RWPE1 (cell line): ENCODE measurements at regions not wholly inside any gene's neighbourhood (a gene's known extent, or its start where the extent isn't known, plus 50 kb on each side); places are given as distances from the start of the nearest gene placed in this dataset.
A peak's percentile ranks its signal among the peaks of the same experiment; 100 is the strongest.

Experiments
- CTCF ChIA-PET: fragments of 350-600 bp; sonication (Branson Sonifier 250); formaldehyde crosslinking; extraction: SDS; loops from one replicate; lab custom pipeline; 2021; lab: Yijun Ruan, JAX
- POLR2A ChIA-PET: fragments of 400-600 bp; formaldehyde crosslinking; extraction: SDS; loops from one replicate; lab custom pipeline; 2020; ENCODE audit warnings: antibody characterized with exemption; ENCODE audit not compliant: low non-redundant PET; lab: Yijun Ruan, JAX
- DNase-seq: peaks from one replicate; pipeline ENCODE4 v3.0.0; 2012; ENCODE audit warnings: low spot score
- H3K27ac ChIP-seq: fragments of 450-650 bp; 2 replicates; pipeline ENCODE4 v1.5.1; 2017
- CTCF ChIP-seq: fragments of 450-650 bp; conservative IDR thresholded peaks from 2 replicates; pipeline ENCODE4 v1.5.1; 2017; ENCODE audit warnings: low read depth, mild to moderate bottlenecking

- ChIA-PET POLR2A (no interaction called here), CTCF (no interaction called here)
- TF ChIP-seq CTCF: no peak
- no peak overlapping the region for H3K27ac ChIP-seq
- no peak for DNase-seq
Measured at GRCh38 chr11:80959751-80960150, 1518.9 kb upstream of the TENM4 start.

DNA sequence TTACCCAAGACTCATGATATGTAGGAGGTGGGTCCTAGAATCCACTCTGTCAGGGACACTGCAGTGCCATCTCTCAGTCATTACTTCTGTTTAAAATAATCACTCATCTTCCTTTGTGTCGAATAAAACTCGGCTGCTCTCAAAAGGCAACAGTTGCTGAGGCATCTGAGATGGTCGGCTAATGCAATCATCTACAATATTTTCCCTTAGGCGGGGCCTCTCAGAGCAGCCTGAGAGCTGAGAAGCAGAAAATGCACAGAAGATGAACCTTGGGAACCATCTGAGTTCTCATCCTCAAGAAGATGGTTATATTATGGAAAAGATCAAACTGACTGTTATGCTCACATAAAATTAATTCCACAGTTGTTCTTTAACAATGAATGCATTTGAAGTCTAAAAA, 1518.2 kb upstream of the TENM4 start:
- H3K27ac ChIP-seq: no peak overlapping the region
- ChIA-PET CTCF (no interaction called here), POLR2A (no interaction called here)
- TF ChIP-seq CTCF: no peak
- no peak for DNase-seq

DNA sequence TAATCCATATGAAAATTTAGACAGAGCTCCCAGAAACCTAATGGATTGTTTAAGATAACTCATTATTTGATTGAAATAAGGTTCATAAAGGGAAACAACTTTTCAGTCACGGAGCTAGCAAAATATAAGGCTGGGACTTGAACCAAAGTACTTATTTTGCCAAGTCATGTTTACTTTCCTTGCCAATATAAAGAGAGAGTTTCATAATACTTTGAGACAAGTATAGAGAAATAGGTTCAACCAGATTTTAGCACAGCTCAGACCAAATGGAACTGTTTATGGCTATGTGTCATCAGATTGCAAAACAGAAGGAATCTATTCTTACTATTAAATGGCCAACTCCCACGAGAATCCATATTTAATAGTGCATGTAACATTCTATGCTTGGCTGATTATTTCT, 1517.5 kb upstream of the TENM4 start:
- ChIA-PET POLR2A (no interaction called here), CTCF (no interaction called here)
- TF ChIP-seq CTCF: no peak
- H3K27ac ChIP-seq: no peak overlapping the region
- DNase-seq: peak; percentile 58

GRCh38 chr11:80955588-80955987, 1514.8 kb upstream of the TENM4 start:
- no peak overlapping the region for H3K27ac ChIP-seq
- no peak for DNase-seq
- POLR2A ChIA-PET: no interaction called here
- TF ChIP-seq CTCF: no peak
- CTCF ChIA-PET: no interaction called here

DNA sequence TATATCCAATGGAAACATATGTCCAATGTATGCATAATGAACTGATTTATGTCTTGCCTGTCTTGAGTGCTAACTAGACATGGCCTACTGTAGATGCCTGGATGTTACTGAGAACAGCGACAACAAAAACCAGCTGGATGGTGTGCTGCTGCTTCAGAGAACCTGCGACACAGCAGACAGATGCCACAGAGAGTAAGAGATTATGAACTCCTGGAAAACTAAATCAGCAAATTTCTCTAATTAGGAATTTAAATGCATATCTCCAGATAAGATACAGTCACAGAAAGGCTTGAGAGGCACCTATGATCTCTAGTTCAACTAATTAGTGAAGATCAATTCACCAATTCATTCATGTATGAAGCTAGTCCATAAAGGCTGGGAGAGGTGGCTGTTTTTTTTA, 1508.0 kb upstream of the TENM4 start:
- no peak overlapping the region for H3K27ac ChIP-seq
- ChIA-PET POLR2A (no interaction called here), CTCF (no interaction called here)
- no peak for DNase-seq
- no peak for TF ChIP-seq CTCF

DNA sequence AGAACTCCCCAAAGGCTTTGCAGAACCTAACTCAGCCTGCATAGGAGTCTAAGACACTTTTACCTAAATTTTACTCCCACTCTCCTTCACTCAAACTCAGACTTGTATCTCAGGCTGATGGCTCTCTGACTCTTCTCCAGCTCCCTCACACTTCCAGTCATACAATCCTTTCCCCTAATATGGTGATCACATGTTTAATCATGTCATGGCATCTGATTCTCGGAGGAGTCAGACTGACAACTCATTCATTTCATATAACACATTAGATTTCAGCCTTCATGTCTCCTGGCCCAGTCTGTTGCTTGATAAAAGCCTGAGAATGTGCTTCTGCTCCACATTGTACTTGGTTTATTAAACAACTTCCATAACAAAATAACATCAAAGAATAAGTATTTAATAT, 1503.9 kb upstream of the TENM4 start:
- no peak for DNase-seq
- ChIA-PET POLR2A (no interaction called here), CTCF (interaction anchor here (0.7 kb wide), 1 partner anchor 21 kb away, joined by 4 read pairs; no protein-coding TSS in a partner anchor)
- no peak for TF ChIP-seq CTCF
- no peak overlapping the region for H3K27ac ChIP-seq

- H3K27ac ChIP-seq: no peak overlapping the region
- no peak for DNase-seq
- CTCF ChIA-PET: no interaction called here
- POLR2A ChIA-PET: no interaction called here
- TF ChIP-seq CTCF: no peak
Measured at GRCh38 chr11:80943226-80943625, 1502.4 kb upstream of the TENM4 start.
